DOHH2 (cell line): ENCODE measurements at regions not wholly inside any gene's neighbourhood (a gene's known extent, or its start where the extent isn't known, plus 50 kb on each side); places are given as distances from the start of the nearest gene placed in this dataset.

Experiments
- CTCF ChIP-seq: fragments of 200-600 bp; sonication (generic); IDR thresholded peaks from one replicate; pipeline ENCODE4 v1.5.1; 2014; ENCODE audit warnings: antibody characterized with exemption, mild to moderate bottlenecking, low read depth, low read length; ENCODE audit not compliant: poor library complexity, severe bottlenecking
- EZH2phosphoT487 ChIP-seq: fragments of 200-600 bp; sonication (generic); IDR thresholded peaks from 2 replicates; pipeline ENCODE4 v1.6.1; 2017; ENCODE audit warnings: borderline replicate concordance, mild to moderate bottlenecking, antibody characterized with exemption, low read length, moderate library complexity, mixed read lengths

GRCh38 chr14:29320286-29320685 lies 553.7 kb downstream of the FOXG1 start:
- TF ChIP-seq CTCF (no peak), EZH2phosphoT487 (no peak)
